CD4-positive, alpha-beta T cell treated with Interleukin-17A for 4 hours (primary cell): ENCODE measurements at regions not wholly inside any gene's neighbourhood (a gene's known extent, or its start where the extent isn't known, plus 50 kb on each side); places are given as distances from the start of the nearest gene placed in this dataset.
"Not testable (repeated sequence)": the region's sequence is repeated elsewhere in the genome, so short reads cannot be mapped to it uniquely, and the experiment has no call there.

Experiments
- DNase-seq: peaks from one replicate; pipeline ENCODE4 v3.0.0-alpha.2; 2020; ENCODE audit warnings: mixed read lengths

GRCh38 chr13:44887515-44887914 is 101.8 kb downstream of the NUFIP1 start:
- DNase-seq = no peak

DNA sequence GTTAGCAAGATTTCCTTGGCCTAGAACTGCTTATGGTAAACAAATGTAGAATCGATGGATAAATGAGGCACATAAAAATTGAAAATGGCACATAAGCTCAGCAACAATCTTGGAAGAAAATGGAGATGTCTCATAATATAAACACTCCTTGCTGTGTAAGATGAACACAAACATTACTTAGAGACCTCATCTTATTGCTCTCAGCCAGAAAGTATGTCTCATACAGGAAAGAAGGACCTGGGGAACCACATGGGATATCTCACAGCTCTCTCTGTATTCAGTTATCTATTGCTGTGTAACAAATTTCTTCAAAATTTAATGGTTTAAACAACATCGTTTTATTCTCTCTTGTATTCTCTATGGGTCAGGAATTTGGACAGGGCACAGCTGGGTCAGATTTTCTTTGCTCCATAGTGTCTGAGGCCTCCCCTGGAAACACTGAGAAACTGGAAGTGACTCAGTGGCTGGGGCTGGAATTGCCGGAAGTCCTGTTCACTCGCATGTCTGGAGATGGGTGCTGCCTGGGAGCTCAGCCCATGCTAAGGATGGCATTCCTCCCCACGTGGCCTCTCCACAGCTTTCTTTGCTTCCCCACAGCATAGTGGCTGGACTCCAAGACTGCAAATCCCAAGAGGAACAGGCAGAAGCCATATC is 105.1 kb downstream of the NUFIP1 start:
- DNase-seq = no peak

- peak; percentile 7 for DNase-seq
These were observed 109.7 kb downstream of the NUFIP1 start for GRCh38 chr13:44879452-44880058.

DNA sequence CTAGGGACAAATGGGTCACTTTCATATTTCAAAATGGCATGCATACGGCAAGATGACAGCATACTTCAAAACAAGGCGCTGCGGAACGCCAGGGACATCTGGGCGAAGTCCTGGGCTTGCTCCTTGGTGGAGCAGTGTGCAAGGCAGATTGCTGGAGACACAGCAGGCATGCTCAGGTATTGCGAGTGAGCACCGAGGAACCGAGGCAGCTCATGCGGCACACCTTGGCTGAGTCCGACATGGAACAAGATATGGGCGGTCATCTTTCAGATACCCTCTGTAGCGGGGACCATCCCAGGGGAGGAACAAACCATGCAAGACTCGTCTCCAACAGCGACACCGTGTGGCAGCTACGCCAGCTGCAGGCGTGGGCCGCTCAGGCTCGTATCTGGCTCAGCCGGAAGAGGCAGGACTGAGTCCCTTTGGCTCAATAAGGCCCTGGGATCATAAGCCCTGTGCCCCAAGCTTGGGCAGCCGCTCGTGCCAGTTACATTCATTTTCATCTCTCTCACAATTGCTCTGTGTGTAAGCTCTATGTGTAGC is 112.4 kb downstream of the NUFIP1 start:
- DNase-seq = no peak

- no peak for DNase-seq
These were observed 114.2 kb downstream of the NUFIP1 start for GRCh38 chr13:44874886-44875630.

DNA sequence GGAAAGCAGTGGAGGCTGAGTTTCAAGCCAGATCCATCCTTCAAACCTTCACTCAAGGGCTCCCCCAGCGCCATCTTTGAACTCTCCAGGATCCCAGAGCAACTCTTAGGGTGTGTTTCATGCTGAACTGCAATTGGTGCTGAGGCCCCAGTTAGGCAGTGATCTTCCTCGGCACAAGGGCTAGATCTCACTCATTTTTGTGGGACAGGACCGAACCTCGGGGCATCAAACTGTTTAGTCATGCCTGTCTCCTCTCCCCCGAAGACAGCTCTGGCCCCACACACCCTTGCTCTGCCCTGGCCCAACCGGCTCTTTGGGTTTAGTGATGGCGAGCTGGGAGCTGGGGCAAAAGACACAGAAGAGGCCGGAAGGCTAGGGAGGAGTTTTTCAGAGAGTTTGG is 115.1 kb downstream of the NUFIP1 start:
- DNase-seq = no peak

DNA sequence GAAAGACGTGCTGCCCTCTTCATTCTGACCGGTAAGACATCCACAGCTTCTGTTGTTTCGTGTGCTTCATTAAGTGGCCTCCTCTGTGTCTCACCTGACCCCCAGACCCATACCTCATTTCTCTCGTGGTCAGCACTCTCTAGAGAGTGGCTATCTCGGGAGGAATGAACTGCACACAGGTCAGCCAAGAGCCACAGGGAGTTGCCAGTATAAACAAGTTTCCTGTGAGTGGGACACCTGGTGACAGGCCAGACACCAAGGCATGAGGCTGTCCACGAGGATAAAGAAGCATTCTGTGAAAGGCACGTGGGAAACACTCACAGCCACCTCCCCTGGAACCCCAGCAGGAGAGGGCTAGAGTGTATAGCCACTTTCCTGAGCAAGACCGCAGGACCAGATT is 115.8 kb downstream of the NUFIP1 start:
- DNase-seq = no peak

- DNase-seq = no peak
These were observed 116.5 kb downstream of the NUFIP1 start for GRCh38 chr13:44872751-44873150.

DNA sequence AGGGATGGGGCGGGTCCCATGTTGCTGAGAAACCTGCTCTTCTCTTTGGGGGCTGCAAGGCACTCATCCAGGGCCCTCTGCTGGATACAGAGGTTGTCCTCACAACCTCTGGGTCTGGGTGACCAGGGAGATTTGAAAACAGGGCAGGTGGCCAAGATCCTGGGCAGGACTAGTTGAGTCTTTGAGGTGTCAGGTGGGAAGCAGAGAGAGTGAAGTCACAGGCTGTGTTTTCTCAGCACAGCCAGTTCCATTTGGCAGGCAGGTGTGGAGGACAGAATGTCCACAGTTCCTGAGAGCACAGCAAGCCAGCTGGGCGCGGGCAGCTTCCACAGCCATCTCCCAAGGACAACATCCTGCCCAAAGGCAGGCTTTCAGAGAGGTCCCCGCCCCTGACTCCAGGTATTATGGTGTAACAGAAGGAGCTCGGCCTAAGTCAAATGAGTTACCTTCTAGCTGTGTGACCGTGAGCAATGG is 118.8 kb downstream of the NUFIP1 start:
- DNase-seq = no peak

- no peak for DNase-seq
These were observed 120.1 kb downstream of the NUFIP1 start for GRCh38 chr13:44869167-44869566.

GRCh38 chr13:44868397-44868796 is 120.9 kb downstream of the NUFIP1 start:
- no peak for DNase-seq

DNA sequence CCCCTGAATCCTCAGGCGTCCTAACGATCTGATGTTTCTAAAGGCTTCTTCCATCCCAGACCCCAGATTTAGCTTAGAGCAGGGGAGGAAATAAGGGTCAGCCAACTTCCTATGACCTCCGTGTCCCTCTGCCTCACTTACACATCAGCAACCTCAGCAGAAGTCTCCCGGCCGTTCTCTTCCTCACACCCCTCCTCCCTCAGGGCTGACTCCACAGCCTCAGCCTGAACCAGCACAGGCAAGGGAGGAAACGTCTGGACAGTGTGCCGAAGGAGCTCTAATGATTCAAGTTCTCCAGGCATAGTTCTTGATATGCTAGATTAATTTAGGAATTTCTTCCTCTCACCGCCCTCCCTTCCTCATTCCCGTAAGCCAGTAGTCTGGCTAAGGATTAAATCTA is 121.4 kb downstream of the NUFIP1 start:
- no peak for DNase-seq

DNA sequence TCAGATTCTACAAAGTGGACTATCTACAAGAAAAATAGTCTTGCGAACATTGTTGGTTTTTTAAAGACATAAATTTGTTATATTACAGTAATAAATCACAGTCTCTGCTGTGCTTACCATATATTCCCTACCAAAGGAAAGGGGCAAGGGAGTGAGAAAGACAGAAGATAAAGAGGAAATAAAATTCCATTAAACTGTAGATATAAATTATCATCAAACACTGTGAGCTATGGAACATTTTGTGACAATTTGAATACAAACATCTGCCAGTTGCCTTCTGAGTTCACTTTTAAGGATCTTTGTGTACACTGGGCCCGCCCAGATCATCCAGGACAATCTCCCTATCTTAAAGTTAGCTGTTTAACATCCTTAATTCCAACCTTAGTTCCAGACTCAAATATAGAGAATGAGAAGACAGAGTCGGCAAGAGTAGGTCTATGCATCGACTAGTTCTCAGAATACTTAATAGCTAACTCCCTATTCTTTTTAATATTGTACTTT is 122.8 kb downstream of the NUFIP1 start:
- no peak for DNase-seq

GRCh38 chr13:44865722-44866410 is 123.4 kb downstream of the NUFIP1 start:
- DNase-seq = no peak

DNA sequence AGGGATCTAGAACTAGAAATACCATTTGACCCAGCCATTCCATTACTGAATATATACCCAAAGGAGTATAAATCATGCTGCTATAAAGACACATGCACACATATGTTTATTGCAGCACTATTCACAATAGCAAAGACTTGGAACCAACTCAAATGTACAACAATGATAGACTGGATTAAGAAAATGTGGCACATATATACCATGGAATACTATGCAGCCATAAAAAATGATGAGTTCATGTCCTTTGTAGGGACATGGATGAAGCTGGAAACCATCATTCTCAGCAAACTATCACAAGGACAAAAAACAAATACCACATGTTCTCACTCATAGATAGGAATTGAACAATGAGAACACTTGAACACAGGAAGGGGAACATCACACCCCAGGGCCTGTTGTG is 125.6 kb downstream of the NUFIP1 start:
- not testable (repeated sequence) for DNase-seq

GRCh38 chr13:44860454-44860853 is 128.8 kb downstream of the NUFIP1 start:
- no peak for DNase-seq

- DNase-seq = no peak
These were observed 131.5 kb downstream of the NUFIP1 start for GRCh38 chr13:44857736-44858135.

DNA sequence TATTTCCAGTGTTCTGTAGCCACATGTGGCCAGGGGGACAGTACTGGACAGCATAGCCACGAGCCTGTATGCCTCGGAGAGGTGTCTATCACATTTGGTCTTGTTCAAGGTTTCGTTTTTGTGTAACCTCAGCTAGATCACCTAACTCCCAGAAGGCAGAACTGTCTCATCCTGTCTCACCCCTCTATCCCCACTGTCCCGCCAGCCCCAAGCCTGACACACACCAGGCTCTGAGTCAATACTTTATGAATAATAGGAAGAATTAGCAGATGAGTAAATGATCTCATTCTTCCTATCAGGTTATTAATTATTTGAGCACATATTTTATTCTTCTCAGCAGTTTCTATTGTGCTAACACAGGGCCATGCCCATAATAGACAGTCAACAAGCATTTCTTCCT is 132.2 kb downstream of the NUFIP1 start:
- no peak for DNase-seq

DNA sequence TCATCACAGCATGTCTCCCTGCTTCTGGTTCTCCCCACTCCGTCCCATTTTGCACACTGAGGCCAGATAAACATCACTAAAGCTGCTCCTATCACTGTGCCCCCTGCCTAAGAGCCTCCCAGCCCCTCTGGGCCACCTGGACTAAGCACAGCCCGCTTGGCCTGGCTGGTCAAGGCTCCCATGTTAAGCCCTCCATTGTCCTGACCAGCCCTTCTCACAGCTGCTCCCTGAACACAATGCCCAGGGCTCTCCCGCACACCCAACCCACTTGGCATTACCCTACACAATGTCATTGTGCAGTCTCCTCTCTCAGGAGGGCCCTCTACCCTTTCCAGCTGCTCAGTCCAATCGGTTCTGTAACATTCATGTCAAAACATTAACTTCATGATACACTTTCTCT is 133.4 kb downstream of the NUFIP1 start:
- DNase-seq = no peak

DNA sequence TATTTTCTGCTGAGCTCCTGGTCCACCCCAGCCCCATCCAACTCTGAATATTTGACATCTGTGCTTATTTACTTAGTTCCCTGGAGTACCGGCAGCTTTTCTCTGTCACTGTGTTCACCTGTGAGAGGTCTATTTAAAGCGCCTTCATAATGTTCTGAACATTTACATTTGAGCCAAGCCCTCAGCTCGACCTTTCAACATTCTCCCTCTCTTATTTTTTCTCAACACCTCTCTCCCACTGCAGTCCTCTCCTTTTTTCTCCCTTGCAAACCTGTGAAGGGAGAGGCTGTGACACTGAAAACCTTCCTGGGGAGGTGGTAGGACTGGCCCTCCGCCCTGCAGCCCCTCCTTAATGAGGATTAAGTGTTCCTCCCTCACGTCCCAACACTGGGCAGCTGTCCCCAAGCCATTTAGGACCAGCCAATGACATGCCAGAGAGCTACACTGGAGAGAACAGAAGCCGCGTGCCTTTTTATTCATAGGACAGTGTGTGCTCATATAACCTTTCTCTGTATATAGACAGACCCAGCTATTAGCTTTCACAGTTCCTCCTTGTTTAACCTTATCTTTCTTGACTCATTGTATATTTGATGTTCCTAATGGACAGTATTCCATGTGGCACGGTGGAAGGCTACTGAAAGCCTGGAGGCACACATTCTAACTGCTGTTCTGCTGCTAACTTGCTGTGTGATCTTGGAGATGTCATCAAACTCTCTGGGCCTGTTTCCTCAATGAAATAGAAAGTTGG is 134.8 kb downstream of the NUFIP1 start:
- DNase-seq = no peak

DNA sequence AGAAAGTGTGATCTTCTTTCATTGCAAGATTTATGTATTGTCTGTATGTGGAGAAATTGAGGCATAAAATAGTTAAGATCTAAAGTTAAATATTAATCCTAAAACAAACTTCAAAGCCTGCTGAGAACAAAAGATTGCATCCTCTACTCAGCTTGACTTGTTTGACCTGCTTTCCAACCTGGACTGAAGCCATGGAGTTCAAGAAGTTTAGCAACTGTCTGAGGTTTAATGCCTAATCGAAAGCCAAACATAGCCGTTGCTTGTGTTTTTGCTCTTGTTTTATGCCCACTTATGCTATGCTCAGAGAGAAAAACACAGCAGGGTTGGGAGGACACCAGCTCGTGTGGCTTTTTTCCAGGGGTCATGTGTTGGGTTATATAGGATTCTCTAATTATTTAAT is 135.6 kb downstream of the NUFIP1 start:
- no peak for DNase-seq
